DMS153 (cell line): ENCODE measurements at regions not wholly inside any gene's neighbourhood (a gene's known extent, or its start where the extent isn't known, plus 50 kb on each side); places are given as distances from the start of the nearest gene placed in this dataset.
"Not testable (repeated sequence)": the region's sequence is repeated elsewhere in the genome, so short reads cannot be mapped to it uniquely, and the experiment has no call there.

Source experiments
- DNase-seq: peaks from one replicate; lab custom pipeline; 2025; lab: John Stamatoyannopoulos, UW

DNA sequence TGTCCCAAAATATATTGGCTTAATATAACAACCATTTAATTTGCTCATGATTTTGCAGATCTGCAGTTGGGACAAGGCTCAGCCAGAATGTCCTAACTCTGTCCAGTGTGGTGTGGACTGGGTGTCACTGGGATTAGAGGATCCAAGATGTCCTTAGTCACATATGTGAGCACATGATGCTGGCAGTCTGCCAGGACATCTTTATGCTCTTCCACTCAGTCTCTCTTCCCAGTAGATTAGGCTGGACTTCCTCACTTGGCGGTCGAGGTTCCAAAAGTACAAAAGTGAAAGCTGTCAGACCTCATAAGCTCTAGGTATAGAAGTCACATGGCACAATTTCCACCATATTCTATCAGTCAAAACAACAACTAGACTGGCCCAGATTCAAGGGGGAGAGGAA lies 167.9 kb upstream of the NTF3 start:
- no peak for DNase-seq

DNA sequence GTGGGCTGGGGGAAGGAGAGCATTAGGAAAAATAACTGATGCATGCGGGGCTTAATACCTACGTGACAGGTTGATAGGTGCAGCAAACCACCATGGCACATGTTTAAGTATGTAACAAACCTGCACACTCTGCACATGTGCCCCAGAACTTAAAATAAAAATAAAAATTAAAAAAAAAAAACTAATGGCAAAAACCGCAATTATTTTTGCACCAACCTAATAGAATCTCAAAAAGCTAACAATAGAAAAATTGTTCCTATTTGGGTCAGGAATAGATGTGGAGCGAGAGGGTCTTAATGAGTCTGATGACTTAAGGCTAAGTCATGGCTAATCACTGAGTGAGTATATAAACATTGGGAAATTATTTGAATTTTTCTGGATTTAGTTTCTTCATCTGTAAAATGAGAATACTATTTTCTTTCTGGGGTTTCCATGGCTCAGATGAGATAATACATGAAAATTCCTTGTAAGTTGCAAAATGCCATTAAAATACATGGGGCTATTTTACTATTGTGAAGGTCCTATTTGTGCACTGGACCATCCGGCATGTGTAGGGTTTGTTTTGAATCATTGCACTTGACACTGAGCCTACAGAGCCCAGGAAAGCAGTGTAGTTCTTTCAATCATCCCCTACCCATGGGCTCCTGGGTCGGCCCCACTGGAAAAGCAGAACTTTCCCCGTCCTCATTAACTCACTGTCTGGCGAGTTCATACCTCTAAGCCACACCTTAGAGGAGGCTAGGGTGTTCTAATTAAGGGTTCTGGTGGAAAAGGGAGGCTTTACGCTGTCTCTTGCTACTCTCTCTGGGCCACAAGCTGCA lies 164.1 kb upstream of the NTF3 start:
- DNase-seq, result no peak

DNA sequence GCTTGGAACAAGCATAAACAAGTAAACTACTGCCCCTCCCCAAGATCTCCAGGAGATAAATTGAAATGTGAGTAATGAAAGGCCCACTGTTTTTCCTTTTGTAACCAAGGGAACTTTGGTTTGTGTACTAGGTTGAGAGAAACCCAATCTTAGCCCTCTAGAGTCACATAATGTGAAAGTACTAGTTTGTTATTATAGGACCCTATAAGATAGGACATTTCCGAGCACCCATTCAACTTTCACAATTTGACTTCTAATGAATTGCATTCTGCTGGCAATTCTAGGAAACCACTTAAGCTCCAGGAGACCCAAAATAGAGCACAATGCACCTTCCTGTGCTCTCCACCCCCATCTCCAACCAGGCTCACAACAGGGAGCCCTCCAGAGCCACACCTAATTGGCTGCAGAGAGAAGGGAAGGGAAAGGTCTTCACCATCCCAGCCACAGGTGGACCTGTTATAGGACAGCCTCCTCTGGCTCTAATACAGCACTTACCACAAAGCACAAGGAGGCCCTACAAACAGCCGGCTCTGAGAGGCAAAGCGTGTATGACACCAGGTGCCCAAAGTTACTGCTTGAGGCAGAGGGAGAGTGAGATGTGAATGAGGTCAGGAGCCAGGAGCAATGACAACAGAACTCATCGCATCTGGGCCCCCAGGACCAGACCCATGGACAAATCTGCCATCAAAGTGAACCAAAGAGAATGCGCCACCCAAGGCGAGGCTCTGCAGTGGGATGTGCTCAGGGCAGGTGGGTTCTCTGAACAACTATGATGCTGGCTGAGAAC lies 163.3 kb upstream of the NTF3 start:
- peak; percentile 45 for DNase-seq

DNA sequence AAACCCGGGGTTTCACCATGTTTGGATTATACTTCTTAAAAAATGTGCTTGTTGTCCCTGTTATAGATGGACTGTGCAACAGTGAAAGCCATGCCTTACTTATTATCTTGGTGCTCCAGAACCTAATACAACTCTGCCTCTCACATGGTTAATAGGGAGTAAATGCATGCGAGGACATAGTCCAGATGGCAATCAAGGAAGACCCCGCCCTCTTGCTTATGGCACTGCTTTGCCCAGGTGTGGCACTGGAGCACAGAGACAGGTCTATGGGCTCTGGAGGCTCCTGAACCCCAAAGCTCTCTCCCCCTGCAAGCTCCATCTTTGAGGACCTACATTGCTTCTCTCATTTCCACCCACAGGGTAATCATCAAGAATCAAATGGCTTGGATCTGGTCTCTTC lies 162.1 kb upstream of the NTF3 start:
- no peak for DNase-seq

DNA sequence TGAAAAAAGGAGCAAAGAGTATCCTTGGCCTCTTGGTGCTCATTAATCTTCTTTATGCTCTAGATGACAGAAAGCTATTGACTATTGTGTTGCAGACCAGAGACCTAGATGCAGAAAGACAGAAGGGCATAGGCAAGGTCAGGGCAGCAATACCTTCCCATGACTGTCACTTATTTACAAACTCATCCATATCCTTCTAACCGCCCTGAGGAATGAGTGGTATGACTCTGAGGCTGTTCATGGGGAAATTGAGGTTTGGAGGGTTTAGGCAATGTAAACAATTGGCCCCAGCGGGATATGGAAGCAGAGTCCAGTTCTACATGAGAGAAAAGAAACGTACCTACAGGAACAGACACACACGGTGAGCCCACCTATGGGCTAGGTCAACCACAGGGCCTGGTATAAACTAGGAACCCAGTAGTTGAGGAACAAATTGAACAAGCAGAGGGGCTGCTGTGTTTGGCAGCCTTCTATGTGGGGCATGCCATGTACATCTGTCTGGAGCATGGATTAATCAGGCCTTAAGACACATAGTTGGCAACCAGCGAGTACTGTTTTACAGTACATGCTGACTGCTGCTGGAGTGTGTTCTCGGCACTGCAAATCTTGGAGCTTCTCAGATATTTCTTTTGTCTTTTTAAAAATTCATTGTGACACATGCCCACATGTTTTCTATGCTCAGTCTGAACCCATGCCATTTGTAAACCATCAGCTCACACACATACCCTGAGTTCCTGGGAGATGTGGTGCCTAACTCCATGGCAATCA lies 159.7 kb upstream of the NTF3 start:
- DNase-seq, result no peak

DNA sequence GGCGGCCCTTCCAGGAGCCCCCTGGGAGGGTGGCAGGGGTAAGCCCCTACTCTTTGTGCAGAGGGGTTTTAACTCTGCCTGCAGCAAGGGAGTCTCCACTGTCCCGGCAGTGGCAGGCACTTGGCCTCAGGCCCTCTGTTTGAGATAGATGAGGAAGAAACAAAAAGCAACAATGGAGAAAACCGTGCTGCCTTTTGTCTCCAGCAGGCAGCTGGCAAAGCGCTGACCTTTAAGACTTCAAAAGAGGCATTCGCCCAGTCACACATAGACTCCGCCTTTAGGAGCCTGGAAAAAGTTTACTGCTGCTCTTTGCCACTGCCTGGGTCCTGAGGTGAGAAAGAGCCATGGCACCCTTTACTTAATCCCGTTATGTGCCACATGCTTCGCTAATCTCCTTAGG lies 158.2 kb upstream of the NTF3 start:
- peak; percentile 28 for DNase-seq

DNA sequence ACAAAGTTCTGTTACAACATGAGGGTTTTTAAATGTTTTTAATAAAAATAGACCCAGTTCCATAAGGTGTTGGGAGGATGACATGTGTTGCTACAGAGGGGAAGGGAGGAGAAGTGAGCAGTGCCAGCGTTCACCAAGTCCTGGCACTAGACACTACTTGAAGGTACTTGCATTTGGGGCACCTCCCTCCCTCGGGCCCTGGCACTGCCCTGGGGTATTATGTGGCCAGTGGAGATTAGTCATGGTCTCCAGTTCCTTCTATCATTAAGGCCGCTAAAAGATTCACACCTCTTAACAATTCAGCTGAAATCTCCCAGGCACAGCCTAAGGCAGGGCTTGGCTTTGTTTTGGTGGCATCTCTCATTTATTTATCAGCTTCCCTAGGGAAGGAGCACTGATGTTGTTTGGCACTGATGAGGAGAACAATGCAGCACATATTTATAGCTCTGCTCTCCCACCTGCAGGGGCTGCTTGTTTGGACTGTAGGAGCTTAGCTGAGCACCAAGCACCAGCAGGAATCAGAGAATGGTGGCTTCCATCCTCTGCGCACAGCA lies 155.5 kb upstream of the NTF3 start:
- peak; percentile 57 for DNase-seq

DNA sequence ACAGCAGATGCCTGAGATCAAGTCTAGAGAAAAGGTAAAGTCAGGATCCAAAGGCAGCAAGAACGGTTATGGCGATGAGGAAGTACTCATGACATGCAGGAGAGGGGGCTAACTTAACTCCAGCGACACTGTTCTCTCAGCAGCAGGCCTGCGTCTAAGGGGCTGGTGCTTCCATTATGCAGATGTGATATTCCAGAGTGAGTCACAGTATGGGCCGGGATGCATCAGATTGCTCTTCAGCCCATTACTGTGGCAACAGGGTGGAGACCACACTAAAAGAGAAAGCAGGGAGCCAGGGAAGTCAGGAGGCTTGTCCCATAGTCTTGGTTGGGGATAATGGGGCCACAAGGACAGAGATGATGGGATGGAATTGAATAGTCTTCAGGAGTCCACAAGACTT lies 151.8 kb upstream of the NTF3 start:
- no peak for DNase-seq

DNA sequence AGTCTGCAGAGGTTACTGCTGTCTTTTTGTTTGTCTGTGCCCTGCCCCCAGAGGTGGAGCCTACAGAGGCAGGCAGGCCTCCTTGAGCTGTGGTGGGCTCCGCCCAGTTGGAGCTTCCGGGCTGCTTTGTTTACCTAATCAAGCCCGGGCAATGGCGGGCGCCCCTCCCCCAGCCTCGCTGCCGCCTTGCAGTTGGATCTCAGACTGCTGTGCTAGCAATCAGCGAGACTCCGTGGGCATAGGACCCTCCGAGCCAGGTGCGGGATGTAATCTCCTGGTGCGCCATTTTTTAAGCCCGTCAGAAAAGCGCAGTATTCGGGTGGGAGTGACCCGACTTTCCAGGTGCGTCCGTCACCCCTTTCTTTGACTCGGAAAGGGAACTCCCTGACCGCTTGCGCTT lies 141.5 kb upstream of the NTF3 start:
- not testable (repeated sequence) for DNase-seq

DNA sequence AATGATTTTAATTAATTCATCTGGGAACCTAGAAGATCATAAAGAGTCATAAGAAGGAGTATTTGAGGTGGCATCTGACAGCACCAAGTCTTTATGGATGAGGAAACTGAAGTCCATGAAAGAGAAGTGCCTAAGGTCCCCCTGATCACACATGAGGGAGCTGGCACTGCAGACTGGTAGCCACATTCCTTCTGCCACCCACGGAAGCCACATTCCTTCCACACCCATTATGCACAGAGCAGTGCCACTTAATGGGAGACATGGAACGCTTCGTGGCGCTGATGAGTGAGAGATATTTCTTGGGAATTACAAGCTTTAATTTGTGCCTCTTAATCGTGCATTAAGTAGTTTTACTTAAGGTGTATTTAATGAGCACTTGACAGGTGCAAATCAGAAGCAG lies 139.3 kb upstream of the NTF3 start:
- DNase-seq, result no peak

DNA sequence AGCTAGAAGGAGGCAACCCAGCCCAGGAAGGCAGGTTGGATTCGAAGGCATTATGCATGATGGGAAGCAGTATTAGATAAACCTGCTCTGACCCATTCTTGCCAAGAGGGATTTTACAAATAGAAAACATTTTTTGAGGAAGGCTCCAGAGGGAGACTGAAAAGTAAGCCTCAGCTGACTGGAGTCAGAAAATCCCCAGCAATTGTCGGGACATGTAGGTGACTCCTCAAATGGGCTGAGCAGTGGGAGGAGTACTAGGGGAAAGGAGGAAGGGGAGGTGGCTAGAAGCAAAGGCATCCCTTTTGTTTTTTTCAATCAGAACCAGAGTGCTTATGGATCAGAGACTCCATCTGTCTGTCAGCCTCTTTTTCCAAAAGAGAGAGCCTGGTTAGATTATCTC lies 138.1 kb upstream of the NTF3 start:
- no peak for DNase-seq

DNA sequence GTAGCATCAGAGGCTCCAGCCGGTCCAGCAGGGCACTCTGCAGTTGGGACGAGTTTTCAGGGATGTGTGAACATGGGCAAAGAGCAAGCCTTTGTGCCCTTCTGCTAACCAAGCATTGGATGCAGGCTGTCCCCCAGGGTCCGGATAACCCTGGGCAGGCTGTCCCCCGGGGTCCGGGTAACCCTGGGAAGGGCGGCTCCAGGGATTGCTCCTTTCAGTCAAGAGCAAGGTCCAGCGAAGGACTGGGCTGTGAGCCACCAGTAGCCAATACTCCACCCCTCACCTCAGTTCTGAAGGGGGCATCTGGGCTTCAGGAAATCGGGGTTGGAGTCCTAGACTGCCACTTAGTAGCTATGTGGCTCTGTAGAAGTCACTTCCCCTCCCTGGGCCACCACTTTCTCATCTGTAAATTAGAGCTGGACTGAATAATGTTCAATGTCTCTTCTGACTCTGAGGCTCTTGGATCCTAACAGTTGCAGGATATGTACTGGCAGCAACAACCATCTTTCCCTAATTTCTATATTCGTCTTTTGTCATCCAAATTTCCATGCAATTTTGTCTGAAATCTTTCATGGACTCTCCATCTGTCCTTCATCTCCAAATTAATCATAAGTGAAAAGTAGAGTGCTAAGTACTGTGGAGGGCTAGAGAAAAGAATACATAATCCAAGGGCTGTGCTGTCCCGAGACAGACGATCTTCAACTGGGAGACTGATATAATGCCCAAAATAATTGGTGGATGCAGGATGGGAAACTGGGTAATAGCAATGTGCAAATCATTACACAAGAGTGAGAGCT lies 137.4 kb upstream of the NTF3 start:
- DNase-seq, result no peak

DNA sequence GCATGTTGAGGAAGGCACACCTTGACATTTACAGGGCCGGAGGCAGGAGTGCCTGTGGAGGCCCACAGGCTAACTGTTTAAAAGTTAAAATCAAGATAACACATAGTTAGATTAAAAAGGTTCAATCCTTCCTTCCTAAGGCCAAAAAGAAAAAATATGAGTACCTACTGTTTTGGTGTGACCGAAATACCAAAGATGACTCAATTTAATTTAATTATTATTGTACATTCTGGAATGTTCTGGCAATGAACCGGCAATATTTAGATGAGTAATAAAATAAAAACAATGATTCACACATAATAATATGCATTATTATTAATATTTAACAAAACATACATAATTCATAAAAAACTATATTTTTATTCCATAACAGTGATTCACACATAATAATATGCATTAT lies 136.8 kb upstream of the NTF3 start:
- no peak for DNase-seq

DNA sequence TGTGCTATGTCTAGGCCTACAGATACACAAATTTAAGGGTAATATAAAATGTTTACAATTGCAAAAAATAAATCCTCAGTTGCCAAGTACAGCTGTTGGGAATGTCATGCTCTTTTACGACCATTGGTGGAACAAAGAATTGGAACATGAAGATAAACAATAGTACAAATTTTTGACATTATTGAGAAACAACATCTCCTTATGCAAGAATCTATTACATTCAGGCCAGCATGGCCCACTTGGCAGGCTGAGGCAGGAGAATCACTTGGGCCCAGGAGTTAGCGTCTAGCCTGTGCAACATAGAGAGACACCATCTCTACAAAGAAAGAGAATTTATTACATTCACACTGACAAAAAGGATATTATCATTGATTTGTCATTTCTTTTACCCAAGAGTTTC lies 135.9 kb upstream of the NTF3 start:
- no peak for DNase-seq

DNA sequence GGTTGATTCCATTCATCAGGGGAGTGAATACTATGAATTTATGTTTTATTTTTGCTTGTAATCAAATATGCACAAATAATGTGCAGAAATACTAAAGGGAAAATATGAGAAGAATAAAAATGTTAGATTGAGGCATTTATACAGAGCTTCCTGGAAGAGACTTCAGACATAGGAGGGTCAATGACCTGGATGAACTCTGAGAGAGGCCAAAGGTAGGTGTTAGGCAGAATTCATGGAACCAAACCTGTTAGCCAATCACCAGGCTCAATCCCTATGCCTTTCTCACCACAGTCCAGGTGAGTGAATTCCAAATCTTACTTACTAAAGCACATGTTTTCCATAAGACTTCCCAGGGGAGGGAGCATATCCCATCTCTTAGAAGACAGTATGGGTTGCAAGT lies 130.4 kb upstream of the NTF3 start:
- no peak for DNase-seq

DNA sequence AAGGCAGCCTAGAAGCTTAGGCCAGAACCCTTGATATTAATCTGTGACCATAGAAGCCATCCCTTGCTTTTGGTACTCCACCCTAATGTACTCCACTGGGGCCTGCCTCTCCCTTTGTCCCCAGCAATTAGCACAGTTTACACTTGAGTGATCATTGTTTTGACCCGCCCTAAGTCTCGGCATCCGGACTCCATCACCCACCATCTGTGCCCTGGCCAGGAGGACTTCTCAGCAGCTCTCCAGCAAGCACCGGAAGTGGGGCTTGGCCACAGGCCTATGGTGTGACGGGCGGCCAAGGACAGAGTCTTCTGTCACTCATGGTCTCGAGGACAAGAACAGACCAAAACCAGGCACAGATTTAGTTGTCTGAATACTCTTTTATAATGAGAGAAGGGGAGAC lies 126.5 kb upstream of the NTF3 start:
- DNase-seq, result peak; percentile 81

DNA sequence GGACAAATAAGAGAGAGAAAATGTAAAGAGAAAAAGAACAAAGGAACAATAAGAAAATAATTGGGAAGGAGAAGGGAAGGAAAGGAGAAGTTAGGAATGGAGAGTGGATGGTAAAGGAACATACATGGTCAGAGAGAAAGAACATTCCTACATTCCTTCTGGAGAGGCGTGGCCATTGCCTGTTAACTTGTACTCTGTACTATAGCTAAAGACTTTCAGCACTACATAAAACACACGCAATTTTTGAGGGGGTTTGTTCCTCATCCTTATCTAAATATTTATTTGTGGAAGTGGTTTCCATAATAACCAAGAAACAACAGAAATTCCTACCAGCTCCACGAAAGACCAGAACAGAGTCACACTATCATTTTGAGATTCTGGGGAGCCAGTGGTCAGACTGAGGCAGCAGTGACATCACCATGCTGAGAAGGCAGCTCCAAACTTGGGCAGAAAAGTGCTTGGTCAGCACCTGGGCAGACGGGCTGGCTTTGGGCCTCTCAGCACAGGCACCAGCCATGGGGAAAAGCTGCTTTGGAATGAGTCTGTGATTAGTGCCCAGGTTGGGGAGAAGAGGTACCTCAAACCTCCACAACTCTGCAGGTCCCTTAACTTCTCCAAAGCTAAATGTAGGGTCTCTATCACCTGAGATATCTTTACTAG lies 125.9 kb upstream of the NTF3 start:
- DNase-seq, result no peak

DNA sequence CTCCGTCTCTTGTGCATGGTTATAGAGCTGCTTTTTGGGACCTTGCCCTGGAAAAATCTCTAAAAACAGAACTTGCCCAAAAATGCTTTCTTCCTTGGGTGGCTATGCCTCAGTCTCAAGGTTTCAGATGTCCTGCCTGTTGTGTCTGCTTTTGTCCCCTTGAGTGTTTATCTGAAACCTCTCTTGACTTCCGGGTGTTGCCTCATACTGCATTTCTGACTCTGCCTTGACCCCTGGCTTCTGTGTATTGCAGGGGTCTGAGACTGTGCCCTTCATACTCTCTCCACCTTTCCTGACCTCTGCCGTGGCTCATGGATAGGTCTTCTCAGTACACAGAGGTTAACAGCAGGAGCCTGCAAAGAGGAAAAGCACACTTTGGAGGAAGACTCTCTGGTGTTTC lies 124.8 kb upstream of the NTF3 start:
- no peak for DNase-seq

DNA sequence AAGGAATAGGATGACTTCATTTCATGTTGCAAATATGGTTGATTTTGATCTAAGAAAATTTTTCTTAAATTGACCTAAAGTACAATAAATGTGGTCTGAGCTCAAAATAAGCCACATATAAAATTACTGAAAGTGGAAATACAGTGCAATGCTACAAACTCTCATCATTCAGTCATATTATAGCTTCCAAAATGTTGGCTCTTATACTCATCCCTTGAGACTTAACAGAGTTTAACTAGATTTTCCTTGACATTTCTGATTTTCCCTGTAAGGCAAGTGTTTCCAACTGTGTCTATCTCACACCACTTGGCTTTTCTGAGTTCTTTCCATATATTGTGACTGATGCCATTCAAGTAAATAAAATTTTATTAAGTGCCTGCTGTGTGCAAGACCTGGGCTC lies 123.7 kb upstream of the NTF3 start:
- DNase-seq, result no peak

DNA sequence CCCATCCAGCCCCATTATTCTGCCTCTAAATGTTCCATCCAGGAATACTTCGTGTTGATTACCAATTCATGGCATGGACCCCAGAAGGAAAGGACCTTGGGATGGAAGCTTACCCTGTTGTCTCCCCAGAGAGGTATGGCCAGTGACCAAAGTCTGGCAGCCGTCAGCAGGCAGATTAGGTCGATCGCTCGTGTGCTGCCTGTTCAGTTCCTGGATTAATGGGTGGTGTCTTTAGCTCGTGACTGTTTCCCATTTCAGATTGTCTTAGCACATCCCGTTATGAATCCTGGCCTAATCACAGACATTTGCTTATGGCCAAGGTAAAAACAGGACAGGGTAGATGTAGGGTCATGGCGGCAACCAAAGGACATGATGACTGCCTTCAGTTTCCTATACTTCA lies 122.9 kb upstream of the NTF3 start:
- no peak for DNase-seq

DNA sequence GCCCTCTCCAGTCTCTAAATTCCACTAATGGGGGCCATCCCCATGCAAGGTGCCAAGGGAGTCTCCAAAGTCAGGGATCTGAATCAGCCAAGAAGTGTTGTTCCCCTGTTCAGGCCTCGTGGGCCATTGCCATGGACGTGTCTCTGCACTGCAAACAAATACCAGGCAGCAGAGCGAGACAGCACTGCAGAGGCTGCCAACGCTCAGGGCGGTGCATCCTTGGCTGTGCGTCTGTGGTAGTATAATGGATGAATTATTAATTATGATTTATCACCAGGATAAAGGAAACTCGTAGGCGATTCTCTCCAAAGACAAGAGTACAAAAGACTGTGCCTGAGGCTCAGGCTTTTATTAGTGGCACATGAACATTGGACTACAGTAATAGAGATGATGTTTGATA lies 122.3 kb upstream of the NTF3 start:
- DNase-seq, result peak; percentile 31
